ENCODE measurements at regions not wholly inside any gene's neighbourhood (a gene's known extent, or its start where the extent isn't known, plus 50 kb on each side); places are given as distances from the start of the nearest gene placed in this dataset.
"Not testable (repeated sequence)": the region's sequence is repeated elsewhere in the genome, so short reads cannot be mapped to it uniquely, and the experiment has no call there.

DNA sequence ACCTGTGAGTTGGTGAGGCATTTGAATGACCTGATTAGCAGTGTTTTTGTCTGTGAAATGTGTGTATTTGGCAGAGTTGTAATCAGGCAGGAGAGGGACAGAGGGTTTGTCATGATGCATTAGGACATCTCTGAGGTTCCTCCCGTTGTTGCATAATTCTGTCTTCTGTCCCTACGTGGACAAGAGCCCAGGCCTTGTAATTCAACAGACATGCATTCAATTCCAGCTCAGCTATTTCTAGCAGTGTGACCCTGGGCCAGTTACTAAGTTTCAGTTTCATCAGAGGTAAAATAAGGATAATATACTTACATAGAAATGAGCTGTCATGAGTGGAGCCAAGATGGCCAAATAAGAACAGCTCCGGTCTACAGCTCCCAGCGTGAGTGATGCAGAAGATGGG lies 208.6 kb downstream of the SLC38A4 start:
- no peak for DNase-seq

DNA sequence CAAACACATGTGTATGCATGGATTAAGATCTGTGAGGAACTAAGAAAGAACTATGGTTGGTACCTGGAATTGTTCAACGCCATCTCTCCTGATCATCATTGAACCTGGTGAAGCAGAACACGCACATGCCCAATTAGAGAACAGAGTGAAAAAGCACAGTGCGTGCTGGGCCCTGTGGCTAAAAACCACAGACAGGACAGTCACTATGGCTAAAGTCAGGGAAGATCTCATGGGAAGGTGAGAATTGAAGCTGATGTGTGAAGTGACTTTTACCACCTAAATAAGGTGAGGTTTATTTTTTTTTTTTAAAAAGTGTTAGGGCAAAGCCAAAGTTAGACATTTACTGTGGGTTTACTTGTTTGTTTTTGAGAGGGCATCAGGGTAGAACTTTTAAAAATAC lies 215.0 kb downstream of the SLC38A4 start:
- DNase-seq = no peak

DNA sequence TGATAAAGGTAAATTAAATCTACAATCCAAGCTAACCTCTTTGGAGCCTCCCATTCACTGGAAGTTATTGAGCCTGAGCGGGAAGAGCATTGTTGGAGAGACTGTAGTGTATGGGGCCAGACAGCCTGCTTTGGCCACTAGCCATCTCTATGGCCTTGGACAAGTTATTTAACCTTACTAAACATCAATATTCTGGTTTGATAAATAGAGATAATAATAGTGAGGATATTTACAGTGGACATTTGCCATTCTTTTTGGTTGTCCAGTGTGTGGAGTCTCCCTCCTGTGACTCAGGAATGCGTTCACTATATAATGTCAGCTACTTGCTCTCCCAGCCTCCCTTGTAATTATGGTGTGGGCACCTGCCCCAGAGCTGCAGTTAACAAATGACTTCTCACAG lies 216.1 kb downstream of the SLC38A4 start:
- DNase-seq = no peak

DNA sequence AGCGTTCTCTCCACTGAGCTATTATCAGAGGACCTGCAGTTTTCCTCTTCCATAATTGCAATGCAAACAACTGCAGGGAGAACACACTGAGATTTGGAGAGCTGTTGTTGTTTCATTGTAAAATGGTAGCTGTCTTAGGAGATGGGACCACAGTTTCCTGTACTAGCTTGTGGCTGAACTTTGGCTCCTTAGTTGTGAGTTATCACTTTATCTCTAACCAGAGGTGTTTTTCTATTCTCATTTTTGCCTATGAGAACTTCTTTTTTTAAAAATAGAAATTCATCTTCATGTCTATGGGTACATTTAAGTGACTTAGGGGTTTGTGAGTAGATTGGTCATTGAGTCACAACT lies 216.5 kb downstream of the SLC38A4 start:
- no peak for DNase-seq

DNA sequence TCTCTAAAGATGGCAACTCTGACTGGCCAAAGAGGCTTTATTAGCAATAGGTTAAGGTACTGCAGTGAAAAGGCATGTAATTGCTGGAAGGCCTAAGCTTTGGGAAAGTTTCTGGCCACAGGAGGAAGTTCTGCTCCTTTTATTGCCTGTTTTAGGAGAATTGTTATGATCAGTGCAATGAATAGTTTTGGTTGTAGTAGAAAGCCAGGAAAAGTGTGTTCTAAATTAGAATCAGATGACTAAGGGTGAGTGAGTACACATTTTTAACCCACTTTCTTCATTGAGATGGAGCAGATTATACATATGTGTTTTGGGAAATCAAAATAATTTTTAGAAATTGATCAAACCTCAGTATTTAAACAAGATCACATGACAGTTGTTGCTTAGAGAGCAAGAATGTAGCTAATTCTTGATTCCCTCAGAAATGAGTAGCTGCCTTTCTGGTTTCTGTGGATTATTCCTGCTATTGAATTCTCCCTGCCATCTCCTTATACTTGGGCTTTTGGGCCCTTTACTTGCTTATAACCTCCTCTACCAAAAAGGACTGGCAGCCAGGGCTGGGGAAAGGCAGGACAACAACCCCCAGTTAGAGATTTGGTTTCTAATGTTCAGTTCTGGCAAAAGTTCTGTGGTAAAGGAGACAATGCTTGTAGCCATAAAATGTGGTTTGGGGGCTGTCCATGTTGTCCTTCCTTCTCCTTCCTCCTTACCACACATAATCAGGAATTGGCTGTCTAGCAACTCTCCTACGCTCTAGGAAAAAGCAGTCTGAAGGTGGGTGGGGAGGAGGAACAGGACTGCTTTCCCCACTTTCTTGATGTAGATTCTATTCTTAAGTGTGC lies 217.1 kb downstream of the SLC38A4 start:
- no peak for DNase-seq

DNA sequence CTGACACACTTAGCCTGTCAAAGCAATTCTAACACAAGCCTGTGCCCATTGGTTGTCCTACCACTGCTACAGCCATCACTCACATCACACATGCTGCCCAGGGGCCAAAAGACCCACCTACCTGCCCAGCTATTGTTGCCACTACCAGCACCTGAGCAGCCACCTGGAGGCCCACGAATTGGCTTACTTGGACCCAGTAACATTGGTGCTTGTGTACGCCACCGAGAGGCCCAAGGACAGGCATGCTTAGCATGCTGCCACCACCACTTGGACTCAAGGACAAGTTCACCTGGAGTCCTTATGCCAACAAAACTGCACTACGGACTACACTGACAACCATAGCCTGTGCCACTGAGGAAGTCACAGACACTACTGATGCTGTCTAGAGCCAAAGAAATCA lies 221.1 kb downstream of the SLC38A4 start:
- no peak for DNase-seq

DNA sequence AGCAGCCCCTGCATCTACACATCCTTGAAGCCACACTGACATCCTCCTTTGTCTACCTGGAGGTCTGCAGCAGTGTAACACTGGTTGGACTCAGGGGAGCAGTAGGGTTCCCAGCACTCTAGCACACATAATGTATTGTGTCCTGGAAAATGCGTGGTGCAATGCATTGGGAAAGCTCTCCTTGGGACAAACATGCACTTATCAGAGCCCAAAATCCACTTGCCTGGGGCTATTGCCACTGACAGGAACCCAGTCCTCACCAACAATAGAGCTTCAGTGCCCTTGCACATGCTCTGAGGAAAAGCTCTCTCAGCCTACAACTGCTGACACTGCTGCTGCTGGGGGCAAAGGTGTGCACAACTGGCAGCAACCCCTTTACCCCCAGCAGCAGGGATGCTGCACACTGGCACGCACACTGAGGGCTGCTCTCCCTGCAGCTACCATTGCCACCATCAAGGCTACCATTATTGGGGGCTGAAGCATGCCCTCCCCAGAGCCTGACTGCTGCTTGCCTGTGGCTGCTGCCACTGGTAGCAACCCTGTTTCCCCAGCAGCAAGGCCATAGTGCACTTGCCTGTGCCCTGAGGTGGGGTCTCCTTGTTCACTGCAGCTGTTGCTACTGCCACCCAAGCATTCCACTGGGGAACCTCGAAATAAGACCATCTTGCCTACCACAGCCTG lies 221.9 kb downstream of the SLC38A4 start:
- DNase-seq = no peak

DNA sequence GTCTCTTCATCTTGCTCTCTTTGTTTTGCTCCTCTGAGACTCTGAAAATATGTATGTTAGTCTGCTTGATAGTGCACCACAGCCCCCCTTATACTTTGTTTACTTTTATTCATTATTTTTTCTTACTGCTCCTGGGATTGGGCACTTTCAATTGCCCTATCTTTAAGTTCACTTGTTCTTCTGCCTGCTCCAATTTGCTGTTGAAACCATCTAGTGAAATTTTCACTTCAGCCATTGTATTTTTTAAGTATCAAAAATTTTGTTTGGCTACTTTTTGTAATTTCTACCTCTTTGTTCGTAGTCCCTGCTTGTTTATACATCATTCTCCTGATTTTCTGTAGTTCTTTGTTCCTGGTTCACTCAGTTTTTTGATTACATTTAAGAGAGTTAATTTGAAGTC lies 223.3 kb downstream of the SLC38A4 start:
- no peak for DNase-seq

DNA sequence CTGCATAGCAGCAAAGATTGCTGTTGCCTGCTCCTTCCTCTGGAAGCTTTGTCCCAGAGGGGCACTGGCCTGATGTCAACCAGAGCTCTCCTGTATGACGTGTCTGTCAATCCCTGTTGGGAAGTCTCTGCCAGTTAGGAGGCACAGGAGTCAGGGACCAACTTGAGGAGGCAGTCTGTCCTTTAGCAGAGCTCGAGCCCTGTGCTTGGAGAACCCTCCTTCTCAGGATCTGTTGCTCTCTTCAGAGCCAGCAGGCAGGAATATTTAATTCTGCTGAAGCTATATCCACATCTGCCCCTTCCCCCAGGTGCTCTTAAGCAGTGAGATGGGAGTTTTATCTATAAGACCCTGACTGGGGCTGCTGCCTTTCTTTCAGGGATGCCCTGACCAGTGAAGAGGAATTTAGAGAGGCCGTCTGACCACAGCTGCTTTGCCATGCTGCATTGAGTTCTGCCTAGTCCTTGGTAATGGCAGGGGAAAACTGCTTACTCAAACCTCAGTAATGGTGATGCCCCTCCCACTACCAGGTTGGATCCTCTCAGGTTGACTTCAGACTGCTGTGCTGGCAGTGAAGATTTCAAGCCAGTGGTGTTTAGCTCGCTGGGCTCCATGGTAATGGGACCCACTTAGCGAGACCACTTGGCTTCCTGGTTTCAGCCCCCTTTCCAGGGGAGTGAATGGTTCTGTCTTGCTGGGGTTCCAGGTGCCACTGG lies 218.6 kb upstream of the SLC38A2 start:
- no peak for DNase-seq

DNA sequence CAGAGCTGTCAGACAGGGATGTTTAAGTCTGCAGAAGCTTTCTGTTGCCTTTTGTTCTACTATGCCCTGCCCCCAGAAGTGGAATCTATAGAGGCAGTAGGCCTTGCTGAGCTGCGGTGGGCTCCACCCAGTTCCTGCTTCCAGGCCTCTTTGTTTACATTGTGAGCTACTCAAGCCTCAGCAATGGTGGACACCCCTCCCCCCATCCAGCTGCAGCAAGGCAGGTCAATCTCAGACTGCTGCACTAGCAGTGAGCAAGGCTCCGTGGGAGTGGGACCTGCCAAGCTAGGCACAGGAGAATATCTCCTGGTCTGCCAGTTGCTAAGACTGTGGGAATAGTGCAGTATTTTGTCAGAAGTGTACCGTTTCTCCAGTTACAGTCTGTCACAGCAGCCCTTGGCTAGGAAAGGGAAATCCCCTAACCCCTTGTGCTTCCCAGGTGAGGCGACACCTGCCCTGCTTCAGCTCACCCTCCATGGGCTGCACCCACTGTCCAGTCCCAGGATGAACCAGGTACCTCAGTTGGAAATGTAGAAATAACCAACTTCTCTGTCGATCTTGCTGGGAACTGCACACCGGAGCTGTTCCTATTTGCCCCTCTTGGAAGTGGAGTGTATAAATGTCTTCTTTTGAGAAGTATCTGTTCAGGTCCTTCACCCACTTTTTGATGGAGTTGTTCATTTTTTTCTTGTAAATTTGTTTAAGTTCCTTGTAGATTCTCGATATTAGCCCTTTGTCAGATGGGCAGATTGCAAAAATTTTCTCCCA lies 213.5 kb upstream of the SLC38A2 start:
- no peak for DNase-seq

DNA sequence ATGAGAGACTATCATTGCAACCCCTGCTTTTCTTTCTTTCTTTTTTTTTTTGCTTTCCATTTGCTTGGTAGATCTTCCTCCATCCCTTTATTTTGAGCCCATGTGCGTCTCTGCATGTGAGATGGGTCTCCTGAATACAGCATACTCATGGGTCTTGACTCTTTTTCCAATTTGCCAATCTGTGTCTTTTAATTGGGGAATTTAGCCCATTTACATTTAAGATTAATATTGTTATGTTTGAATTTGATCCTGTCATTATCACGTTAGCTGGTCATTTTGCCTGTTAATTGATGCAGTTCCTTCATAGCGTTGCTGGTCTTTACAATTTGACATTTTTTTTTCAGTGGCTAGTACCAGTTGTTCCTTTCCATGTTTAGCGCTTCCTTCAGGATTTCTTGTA lies 211.5 kb upstream of the SLC38A2 start:
- DNase-seq = not testable (repeated sequence)

DNA sequence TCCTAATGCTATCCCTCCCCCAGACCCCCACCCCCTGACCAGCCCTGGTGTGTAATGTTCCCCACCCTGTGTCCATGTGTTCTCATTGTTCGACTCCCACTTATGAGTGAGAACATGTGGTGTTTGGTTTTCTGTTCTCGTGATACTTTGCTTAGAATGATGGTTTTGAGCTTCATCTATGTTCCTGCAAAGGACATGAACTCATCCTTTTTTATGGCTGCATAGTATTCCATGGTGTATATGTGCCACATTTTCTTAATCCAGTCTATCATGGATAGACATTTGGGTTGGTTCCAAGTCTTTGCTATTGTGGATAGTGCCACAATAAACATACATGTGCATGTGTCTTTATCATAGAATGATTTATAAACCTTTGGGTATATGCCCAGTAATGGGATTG lies 209.4 kb upstream of the SLC38A2 start:
- DNase-seq = not testable (repeated sequence)

DNA sequence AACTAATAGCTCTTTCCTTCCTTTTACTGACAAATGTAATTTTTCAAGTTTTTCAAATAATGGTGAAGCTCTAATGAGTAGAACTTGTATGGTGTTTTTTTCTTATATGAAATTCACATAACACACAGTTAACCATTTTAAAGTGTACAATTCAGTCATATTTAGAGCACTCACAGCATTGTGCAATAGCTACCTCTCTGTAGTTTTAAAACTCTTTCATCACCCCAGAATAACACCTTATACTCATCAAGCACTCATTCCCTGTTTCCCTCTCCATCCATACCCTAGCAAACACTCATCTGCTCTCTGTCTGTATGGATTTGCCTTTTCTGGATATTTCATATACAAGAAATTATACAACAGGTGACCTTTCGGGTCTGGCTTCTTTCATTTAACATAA lies 207.9 kb upstream of the SLC38A2 start:
- DNase-seq = no peak

DNA sequence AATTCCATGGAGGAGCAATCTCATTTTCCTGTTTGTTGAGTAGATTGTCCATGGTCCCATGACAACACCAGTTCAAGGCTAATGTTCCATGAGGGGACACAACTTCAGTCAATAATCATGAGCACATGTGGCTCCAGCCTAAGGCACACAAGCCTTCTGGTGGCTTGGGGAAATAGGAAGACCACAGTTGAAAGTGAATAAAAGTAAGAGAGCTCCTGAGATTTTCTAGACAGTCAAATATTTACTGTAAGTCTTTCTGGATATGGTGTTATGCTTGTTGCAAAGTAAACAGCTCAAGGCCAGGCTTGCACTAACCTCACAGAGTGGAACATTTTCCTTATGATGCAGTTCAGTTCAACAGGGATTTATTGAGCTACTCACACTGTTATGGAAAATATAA lies 206.9 kb upstream of the SLC38A2 start:
- DNase-seq = no peak

DNA sequence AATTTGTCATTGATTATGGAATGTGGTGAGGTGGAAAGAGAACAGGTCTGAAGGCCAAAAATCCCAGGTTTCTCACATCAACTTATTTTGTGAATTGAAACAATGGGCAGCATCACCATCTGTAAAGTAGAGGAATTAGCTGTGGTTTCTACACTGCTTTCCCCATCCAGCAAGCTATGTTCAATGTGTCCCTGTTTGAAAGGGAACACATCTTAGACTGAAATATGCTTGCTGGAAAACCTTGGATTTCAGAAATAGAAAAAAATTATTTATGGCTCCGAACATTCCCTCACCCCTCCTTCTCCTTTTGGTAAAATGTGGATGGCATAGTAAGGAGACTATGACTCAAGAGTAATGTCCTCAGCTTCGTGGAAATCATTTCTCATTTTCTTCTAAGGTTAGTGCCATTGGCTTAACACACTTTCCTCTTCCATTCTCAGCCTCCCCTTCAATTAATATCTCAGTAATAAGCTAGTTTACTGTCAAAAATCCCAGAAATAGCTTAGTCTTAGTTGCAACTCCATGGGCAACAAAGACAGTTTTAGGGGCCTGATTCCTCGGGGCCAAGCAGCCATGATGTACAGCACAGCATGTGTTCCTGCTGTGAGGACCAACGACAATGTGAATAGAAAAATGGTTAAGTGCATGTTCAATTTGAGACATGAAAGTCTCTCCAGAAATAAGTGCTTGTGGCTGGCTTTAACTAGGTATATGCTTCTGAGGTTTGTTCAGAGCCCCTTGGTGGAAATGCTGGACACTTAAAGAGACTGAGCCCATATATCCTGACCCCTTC lies 205.8 kb upstream of the SLC38A2 start:
- no peak for DNase-seq

DNA sequence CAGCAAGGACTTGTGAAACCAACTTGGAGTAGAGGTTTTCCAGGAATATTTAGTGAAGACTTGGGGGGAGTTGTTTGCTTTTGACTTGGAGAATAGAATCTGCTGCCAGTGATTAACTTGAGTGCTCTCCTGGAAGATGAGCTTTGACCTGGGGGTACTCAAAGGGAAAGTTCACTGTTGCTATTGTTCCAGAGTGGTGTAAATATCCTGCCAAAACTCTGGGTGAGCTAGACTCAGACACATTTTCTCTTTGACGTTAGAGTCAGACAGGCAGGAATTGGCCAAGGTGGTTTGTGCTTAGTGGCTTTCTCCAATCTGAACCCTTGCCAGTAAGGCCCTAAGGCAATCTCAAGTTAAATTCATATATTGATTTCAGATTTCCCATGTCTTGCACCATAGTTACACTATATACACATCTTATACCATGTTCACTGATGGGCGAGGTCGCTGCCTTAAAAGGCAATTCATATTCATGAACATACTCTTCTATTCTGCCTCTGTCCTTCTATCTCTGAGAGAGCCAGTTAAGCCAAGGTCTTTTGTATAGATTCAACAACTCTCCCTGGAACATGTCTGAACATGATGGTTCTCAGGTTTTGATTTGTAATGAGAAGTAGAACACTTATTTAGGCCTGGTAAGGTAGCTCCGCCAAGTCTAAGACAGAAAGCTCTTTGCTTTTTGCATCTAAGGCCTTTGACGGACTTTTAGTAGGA lies 204.6 kb upstream of the SLC38A2 start:
- no peak for DNase-seq

DNA sequence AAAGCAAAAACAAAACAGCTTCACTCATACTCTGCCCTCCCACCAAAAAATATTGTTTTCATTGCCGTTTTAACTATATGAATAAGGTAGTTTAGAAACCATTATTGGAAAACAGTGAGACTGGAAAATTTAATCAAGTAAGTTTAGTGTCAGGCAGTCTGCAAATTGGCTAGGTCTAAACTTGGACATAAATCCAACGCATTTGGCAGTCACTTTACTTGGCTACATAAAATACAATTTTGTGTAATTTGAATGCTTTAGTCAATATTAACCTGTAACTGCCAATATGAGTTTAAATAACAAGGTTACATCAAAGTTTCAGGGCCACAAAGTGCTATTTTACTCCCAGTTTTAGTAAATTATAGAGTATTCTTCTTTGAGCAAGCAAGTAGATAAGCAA lies 202.3 kb upstream of the SLC38A2 start:
- DNase-seq = no peak

DNA sequence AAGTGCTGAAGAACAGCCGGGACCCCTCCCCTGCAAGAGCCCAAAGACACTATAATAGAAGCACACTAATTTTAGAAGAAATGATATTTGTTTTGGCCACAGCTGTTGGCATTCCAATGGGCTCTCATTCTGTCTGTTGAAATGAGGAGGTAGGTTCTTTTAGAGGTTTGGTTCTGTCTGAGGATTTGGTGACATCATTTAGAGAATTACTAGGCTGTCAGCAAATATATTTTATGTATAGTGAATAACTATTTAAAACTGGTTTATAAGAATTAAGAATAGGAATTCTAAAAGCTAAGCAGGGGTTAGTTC lies 200.7 kb upstream of the SLC38A2 start:
- no peak for DNase-seq

DNA sequence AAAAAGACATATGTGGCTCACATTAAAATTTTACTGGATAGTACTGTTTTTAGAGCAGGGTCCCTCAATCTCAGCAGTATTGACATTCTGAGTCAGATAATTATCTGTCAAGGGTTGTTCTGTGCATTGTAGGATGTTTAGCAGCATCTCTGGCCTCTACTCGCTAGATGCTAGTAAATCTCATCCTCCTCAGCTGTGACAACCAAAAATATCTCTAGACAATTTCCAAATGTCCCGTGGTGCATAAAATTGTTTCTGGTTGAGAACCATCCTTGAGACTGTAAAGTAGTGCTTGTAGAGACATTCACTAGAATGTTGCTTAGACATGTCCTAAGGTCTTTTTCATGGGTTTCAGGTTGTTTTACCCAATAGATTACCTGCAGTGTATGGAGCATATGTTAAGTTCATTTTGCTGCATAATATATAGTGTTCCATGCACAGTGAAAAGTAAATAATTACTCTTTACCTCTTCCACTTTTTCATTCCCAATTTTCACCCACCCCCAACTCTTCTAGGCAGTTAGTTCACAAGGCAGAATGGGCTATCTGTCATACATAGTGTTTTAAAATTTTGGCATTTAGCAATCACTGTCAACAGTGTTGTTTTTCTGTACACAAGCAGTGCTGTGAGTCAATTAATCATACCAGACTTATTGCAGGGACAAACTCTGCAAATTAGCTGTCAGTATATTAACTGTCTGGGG lies 200.2 kb upstream of the SLC38A2 start:
- no peak for DNase-seq

DNA sequence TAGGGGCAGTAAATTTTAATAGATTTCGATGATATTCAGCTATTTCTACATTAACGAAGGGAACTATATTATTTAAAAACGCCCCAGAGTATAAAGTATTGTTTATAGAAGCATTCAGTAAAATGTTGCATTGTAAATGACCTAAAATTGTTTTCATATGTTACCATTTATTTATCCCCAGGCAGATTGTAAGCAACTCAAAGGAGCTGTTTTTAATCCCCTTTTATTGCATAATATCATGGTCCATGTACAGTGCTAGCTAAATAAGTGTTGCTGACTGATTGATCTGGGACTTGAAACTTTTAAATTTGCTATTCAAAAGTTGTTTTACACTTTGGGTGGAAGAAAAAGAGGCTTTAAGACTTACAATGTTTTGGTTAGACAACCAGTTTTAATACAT lies 199.0 kb upstream of the SLC38A2 start:
- DNase-seq = no peak

DNA sequence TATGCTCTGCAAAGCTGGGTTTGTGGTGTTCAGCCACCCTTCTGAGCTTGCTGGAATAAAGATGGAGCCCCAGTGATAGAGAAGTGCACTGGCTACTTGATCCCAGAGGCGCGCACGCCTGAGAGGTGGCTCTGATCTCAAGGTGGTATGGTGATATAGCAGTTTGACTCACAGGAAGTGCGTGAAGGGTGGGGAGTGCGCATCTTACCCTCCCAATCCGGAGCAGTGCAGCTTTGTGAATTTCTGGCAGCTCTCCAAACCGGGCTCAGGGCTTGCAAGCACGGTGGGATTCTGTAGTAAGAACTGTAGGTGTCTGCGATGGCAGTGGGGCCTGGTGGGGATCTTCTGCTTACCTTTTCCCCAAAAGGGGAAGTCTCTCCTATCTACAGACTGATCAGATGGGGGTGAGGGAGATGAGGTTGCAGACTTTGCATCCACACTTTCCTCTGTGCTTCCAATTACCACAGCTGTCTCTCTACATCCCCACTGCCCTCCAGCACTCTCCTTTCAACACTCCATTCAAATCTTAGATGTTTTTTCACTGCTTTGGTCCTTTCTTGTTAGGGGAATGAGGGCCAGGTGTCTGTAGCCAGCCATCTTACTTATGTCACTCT lies 197.4 kb upstream of the SLC38A2 start:
- no peak for DNase-seq
